ENCODE measurements at regions not wholly inside any gene's neighbourhood (a gene's known extent, or its start where the extent isn't known, plus 50 kb on each side); places are given as distances from the start of the nearest gene placed in this dataset.

GRCh38 chr9:6126377-6126776 is 89.2 kb upstream of the IL33 start:
- Histone ChIP-seq H3K79me2 (ENCODE audit: control insufficient read depth, insufficient read depth, low read length, poor library complexity) (no peaks in the 10 kb centered on the region), H3K4me2 (ENCODE audit: low read length) (no peak overlapping the region), H3K79me1 (ENCODE audit: low read length) (no peaks in the 10 kb centered on the region), H3K4me1 (ENCODE audit: control insufficient read depth in 1 of 2, insufficient read depth in 2 of 2, low read length in 2 of 2) (no peaks in the 10 kb centered on the region), H3K23ac (ENCODE audit: low read length) (no peak overlapping the region), H3K18ac (ENCODE audit: low read length) (no peak overlapping the region), H3K36me3 (ENCODE audit: control insufficient read depth in 1 of 2, insufficient read depth in 2 of 2, low read length in 2 of 2) (no peaks in the 10 kb centered on the region), H2BK5ac (ENCODE audit: low read depth, low read length, poor library complexity) (no peak overlapping the region), H3K27ac (ENCODE audit: low read depth, low read length) (no peak overlapping the region), H2BK12ac (ENCODE audit: low read length) (no peak overlapping the region), H3K9me3 (ENCODE audit: insufficient read depth, low read depth, low read length) (no peaks in the 10 kb centered on the region), H3K4ac (ENCODE audit: low read depth, low read length) (no peak overlapping the region), H3K9ac (ENCODE audit: low read length) (no peak overlapping the region), H3K27me3 (ENCODE audit: insufficient read depth, low read length) (no peaks in the 10 kb centered on the region), H3K4me3 (ENCODE audit: low read depth, low read length) (no peak overlapping the region), H4K91ac (ENCODE audit: low read depth, low read length) (no peak overlapping the region), H2AK5ac (ENCODE audit: low read length) (no peak overlapping the region), H2BK120ac (ENCODE audit: insufficient read depth, low read length, poor library complexity) (no peak overlapping the region), H3K14ac (ENCODE audit: low read length) (no peak overlapping the region), H4K8ac (ENCODE audit: low read depth, low read length) (no peak overlapping the region), H4K12ac (ENCODE audit: low read depth, low read length) (no peak overlapping the region), H2AFZ (ENCODE audit: insufficient read depth, low read length, poor library complexity) (no peak overlapping the region)
- no CpG with 5 or more reads among the region's 3 CpGs for WGBS (ENCODE audit: extremely low coverage, insufficient coverage, insufficient read length)
- DNase-seq: no peak

- H3K36me3 ChIP-seq (ENCODE audit: control insufficient read depth in 1 of 2, insufficient read depth in 2 of 2, low read length in 2 of 2): no peaks in the 10 kb centered on the region
- no peak overlapping the region for H4K91ac ChIP-seq (ENCODE audit: low read depth, low read length)
- H2BK12ac ChIP-seq (ENCODE audit: low read length): no peak overlapping the region
- H3K79me1 ChIP-seq (ENCODE audit: low read length): no peaks in the 10 kb centered on the region
- H3K14ac ChIP-seq (ENCODE audit: low read length): no peak overlapping the region
- H3K4me1 ChIP-seq (ENCODE audit: control insufficient read depth in 1 of 2, insufficient read depth in 2 of 2, low read length in 2 of 2): no peaks in the 10 kb centered on the region
- H3K9ac ChIP-seq (ENCODE audit: low read length): no peak overlapping the region
- no peak overlapping the region for H4K8ac ChIP-seq (ENCODE audit: low read depth, low read length)
- H2BK5ac ChIP-seq (ENCODE audit: low read depth, low read length, poor library complexity): no peak overlapping the region
- no peak overlapping the region for H3K18ac ChIP-seq (ENCODE audit: low read length)
- no CpG with 5 or more reads among the region's 3 CpGs for WGBS (ENCODE audit: extremely low coverage, insufficient coverage, insufficient read length)
- no peak overlapping the region for H3K4me3 ChIP-seq (ENCODE audit: low read depth, low read length)
- H2AK5ac ChIP-seq (ENCODE audit: low read length): no peak overlapping the region
- no peaks in the 10 kb centered on the region for H3K79me2 ChIP-seq (ENCODE audit: control insufficient read depth, insufficient read depth, low read length, poor library complexity)
- no peak overlapping the region for H4K12ac ChIP-seq (ENCODE audit: low read depth, low read length)
- no peak overlapping the region for H3K27ac ChIP-seq (ENCODE audit: low read depth, low read length)
- no peak overlapping the region for H3K4ac ChIP-seq (ENCODE audit: low read depth, low read length)
- H3K9me3 ChIP-seq (ENCODE audit: insufficient read depth, low read depth, low read length): no peaks in the 10 kb centered on the region
- H2BK120ac ChIP-seq (ENCODE audit: insufficient read depth, low read length, poor library complexity): no peak overlapping the region
- DNase-seq: no peak
- H3K23ac ChIP-seq (ENCODE audit: low read length): no peak overlapping the region
- H3K27me3 ChIP-seq (ENCODE audit: insufficient read depth, low read length): no peaks in the 10 kb centered on the region
- no peak overlapping the region for H2AFZ ChIP-seq (ENCODE audit: insufficient read depth, low read length, poor library complexity)
- no peak overlapping the region for H3K4me2 ChIP-seq (ENCODE audit: low read length)
These were observed 92.2 kb upstream of the IL33 start for GRCh38 chr9:6123416-6123815.

GRCh38 chr9:6121707-6122106 is 93.9 kb upstream of the IL33 start:
- no peak for DNase-seq
- Histone ChIP-seq H3K79me2 (ENCODE audit: control insufficient read depth, insufficient read depth, low read length, poor library complexity) (no peaks in the 10 kb centered on the region), H3K4ac (ENCODE audit: low read depth, low read length) (no peak overlapping the region), H2BK120ac (ENCODE audit: insufficient read depth, low read length, poor library complexity) (no peak overlapping the region), H3K4me2 (ENCODE audit: low read length) (no peak overlapping the region), H4K91ac (ENCODE audit: low read depth, low read length) (no peak overlapping the region), H3K27ac (ENCODE audit: low read depth, low read length) (no peak overlapping the region), H4K8ac (ENCODE audit: low read depth, low read length) (no peak overlapping the region), H4K12ac (ENCODE audit: low read depth, low read length) (no peak overlapping the region), H2AFZ (ENCODE audit: insufficient read depth, low read length, poor library complexity) (no peak overlapping the region), H3K27me3 (ENCODE audit: insufficient read depth, low read length) (no peaks in the 10 kb centered on the region), H3K9ac (ENCODE audit: low read length) (no peak overlapping the region), H3K14ac (ENCODE audit: low read length) (no peak overlapping the region), H3K18ac (ENCODE audit: low read length) (no peak overlapping the region), H3K36me3 (ENCODE audit: control insufficient read depth in 1 of 2, insufficient read depth in 2 of 2, low read length in 2 of 2) (no peaks in the 10 kb centered on the region), H2AK5ac (ENCODE audit: low read length) (no peak overlapping the region), H3K9me3 (ENCODE audit: insufficient read depth, low read depth, low read length) (no peaks in the 10 kb centered on the region), H3K79me1 (ENCODE audit: low read length) (no peaks in the 10 kb centered on the region), H2BK5ac (ENCODE audit: low read depth, low read length, poor library complexity) (no peak overlapping the region), H3K23ac (ENCODE audit: low read length) (no peak overlapping the region), H2BK12ac (ENCODE audit: low read length) (no peak overlapping the region), H3K4me1 (ENCODE audit: control insufficient read depth in 1 of 2, insufficient read depth in 2 of 2, low read length in 2 of 2) (no peaks in the 10 kb centered on the region), H3K4me3 (ENCODE audit: low read depth, low read length) (no peak overlapping the region)
- no CpG with 5 or more reads among the region's 1 CpG for WGBS (ENCODE audit: extremely low coverage, insufficient coverage, insufficient read length)

GRCh38 chr9:6114424-6114823 is 99.0 kb upstream of the RANBP6 start:
- H3K4me2 ChIP-seq (ENCODE audit: low read length): no peak overlapping the region
- no peak overlapping the region for H4K91ac ChIP-seq (ENCODE audit: low read depth, low read length)
- no peaks in the 10 kb centered on the region for H3K79me2 ChIP-seq (ENCODE audit: control insufficient read depth, insufficient read depth, low read length, poor library complexity)
- no peak overlapping the region for H3K14ac ChIP-seq (ENCODE audit: low read length)
- no peak for DNase-seq
- no peak overlapping the region for H3K4ac ChIP-seq (ENCODE audit: low read depth, low read length)
- H2AK5ac ChIP-seq (ENCODE audit: low read length): no peak overlapping the region
- H4K12ac ChIP-seq (ENCODE audit: low read depth, low read length): no peak overlapping the region
- H3K4me1 ChIP-seq (ENCODE audit: control insufficient read depth in 1 of 2, insufficient read depth in 2 of 2, low read length in 2 of 2): no peaks in the 10 kb centered on the region
- H3K9ac ChIP-seq (ENCODE audit: low read length): no peak overlapping the region
- H3K4me3 ChIP-seq (ENCODE audit: low read depth, low read length): no peak overlapping the region
- H2BK12ac ChIP-seq (ENCODE audit: low read length): no peak overlapping the region
- no peak overlapping the region for H2AFZ ChIP-seq (ENCODE audit: insufficient read depth, low read length, poor library complexity)
- no peak overlapping the region for H3K18ac ChIP-seq (ENCODE audit: low read length)
- H3K27me3 ChIP-seq (ENCODE audit: insufficient read depth, low read length): no peaks in the 10 kb centered on the region
- WGBS (ENCODE audit: extremely low coverage, insufficient coverage, insufficient read length): no CpG with 5 or more reads among the region's 6 CpGs
- peaks cover 8% of the 10 kb centered on the region for H3K9me3 ChIP-seq (ENCODE audit: insufficient read depth, low read depth, low read length)
- H2BK5ac ChIP-seq (ENCODE audit: low read depth, low read length, poor library complexity): no peak overlapping the region
- no peak overlapping the region for H2BK120ac ChIP-seq (ENCODE audit: insufficient read depth, low read length, poor library complexity)
- no peak overlapping the region for H4K8ac ChIP-seq (ENCODE audit: low read depth, low read length)
- H3K27ac ChIP-seq (ENCODE audit: low read depth, low read length): no peak overlapping the region
- no peaks in the 10 kb centered on the region for H3K36me3 ChIP-seq (ENCODE audit: control insufficient read depth in 1 of 2, insufficient read depth in 2 of 2, low read length in 2 of 2)
- no peaks in the 10 kb centered on the region for H3K79me1 ChIP-seq (ENCODE audit: low read length)
- H3K23ac ChIP-seq (ENCODE audit: low read length): no peak overlapping the region

Measured in trophoblast cell (in vitro differentiated cells and primary cell).